ENCODE measurements at regions not wholly inside any gene's neighbourhood (a gene's known extent, or its start where the extent isn't known, plus 50 kb on each side); places are given as distances from the start of the nearest gene placed in this dataset.

DNA sequence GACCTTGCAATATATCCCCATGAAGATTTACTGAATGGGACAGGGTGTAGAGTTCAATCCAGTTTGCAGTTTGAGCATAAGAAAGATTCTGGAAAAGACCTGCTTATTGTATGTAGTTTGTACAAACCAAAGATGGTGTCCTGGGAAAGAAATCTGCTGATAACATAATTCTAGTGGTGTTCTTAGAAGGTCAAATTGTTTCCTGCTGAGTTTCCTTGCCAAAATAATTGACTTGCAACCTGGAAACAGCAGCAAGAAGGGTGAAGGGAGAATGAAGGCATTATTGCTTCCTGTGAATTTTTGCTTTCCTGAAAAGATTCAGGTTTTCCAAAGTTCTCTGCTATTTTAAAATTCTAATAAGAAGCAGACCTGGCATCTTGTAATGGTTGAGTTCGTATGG lies 222.9 kb downstream of the KIF20B start:
- TF ChIP-seq, protein P1, sequence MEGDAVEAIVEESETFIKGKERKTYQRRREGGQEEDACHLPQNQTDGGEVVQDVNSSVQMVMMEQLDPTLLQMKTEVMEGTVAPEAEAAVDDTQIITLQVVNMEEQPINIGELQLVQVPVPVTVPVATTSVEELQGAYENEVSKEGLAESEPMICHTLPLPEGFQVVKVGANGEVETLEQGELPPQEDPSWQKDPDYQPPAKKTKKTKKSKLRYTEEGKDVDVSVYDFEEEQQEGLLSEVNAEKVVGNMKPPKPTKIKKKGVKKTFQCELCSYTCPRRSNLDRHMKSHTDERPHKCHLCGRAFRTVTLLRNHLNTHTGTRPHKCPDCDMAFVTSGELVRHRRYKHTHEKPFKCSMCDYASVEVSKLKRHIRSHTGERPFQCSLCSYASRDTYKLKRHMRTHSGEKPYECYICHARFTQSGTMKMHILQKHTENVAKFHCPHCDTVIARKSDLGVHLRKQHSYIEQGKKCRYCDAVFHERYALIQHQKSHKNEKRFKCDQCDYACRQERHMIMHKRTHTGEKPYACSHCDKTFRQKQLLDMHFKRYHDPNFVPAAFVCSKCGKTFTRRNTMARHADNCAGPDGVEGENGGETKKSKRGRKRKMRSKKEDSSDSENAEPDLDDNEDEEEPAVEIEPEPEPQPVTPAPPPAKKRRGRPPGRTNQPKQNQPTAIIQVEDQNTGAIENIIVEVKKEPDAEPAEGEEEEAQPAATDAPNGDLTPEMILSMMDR (optimal IDR thresholded peaks at IDR 0.05 in 1 of 3, IDR thresholded peaks at IDR 0.05 in 1 of 3, conservative IDR thresholded peaks at IDR 0.05 in 1 of 3; ENCODE audit: extremely low read depth in 1 of 3, insufficient read depth in 2 of 3, low read length in 3 of 3), result no peak
- no peak for TF ChIP-seq EZH2 (IDR thresholded peaks at IDR 0.05; ENCODE audit: low read length)
